Dermis blood vessel endothelial cell (primary cell): ENCODE measurements at regions not wholly inside any gene's neighbourhood (a gene's known extent, or its start where the extent isn't known, plus 50 kb on each side); places are given as distances from the start of the nearest gene placed in this dataset.
"Not testable (repeated sequence)": the region's sequence is repeated elsewhere in the genome, so short reads cannot be mapped to it uniquely, and the experiment has no call there.

ENCODE experiments used
- DNase-seq: peaks from one replicate; pipeline ENCODE4 v3.0.0; 2010

GRCh38 chr14:83147006-83147405, 1613.4 kb upstream of the SEL1L start:
- no peak for DNase-seq

GRCh38 chr14:83151571-83151970, 1617.9 kb upstream of the SEL1L start:
- DNase-seq = no peak

GRCh38 chr14:83153081-83153480, 1619.4 kb upstream of the SEL1L start:
- DNase-seq = no peak

- DNase-seq = no peak
Observed at GRCh38 chr14:83162361-83162929, 1628.8 kb upstream of the SEL1L start.

GRCh38 chr14:83163016-83163415, 1629.4 kb upstream of the SEL1L start:
- DNase-seq = no peak

GRCh38 chr14:83164016-83164415, 1630.4 kb upstream of the SEL1L start:
- no peak for DNase-seq

- no peak for DNase-seq
Observed at GRCh38 chr14:83164591-83164990, 1630.9 kb upstream of the SEL1L start.

GRCh38 chr14:83170165-83170564, 1636.5 kb upstream of the SEL1L start:
- no peak for DNase-seq

GRCh38 chr14:83171761-83172160, 1638.1 kb upstream of the SEL1L start:
- no peak for DNase-seq

- DNase-seq = no peak
Observed at GRCh38 chr14:83172363-83172762, 1638.7 kb upstream of the SEL1L start.

GRCh38 chr14:83173687-83174086, 1640.0 kb upstream of the SEL1L start:
- DNase-seq = no peak

- no peak for DNase-seq
Observed at GRCh38 chr14:83184531-83184930, 1650.9 kb upstream of the SEL1L start.

GRCh38 chr14:83188311-83188710, 1654.7 kb upstream of the SEL1L start:
- not testable (repeated sequence) for DNase-seq

- no peak for DNase-seq
Observed at GRCh38 chr14:83196236-83196635, 1662.6 kb upstream of the SEL1L start.

- no peak for DNase-seq
Observed at GRCh38 chr14:83197271-83197670, 1663.6 kb upstream of the SEL1L start.

- DNase-seq = no peak
Observed at GRCh38 chr14:83207550-83207949, 1673.9 kb upstream of the SEL1L start.

- DNase-seq = no peak
Observed at GRCh38 chr14:83208341-83208740, 1674.7 kb upstream of the SEL1L start.

- DNase-seq = no peak
Observed at GRCh38 chr14:83217492-83217891, 1683.8 kb upstream of the SEL1L start.

- no peak for DNase-seq
Observed at GRCh38 chr14:83247924-83248639, 1714.4 kb upstream of the SEL1L start.

- no peak for DNase-seq
Observed at GRCh38 chr14:83251402-83251801, 1717.7 kb upstream of the SEL1L start.

GRCh38 chr14:83253870-83254269, 1720.2 kb upstream of the SEL1L start:
- no peak for DNase-seq

- DNase-seq = no peak
Observed at GRCh38 chr14:83255015-83255726, 1721.5 kb upstream of the SEL1L start.

GRCh38 chr14:83255727-83256090, 1722.1 kb upstream of the SEL1L start:
- no peak for DNase-seq
